SK-N-MC (cell line): ENCODE measurements at regions not wholly inside any gene's neighbourhood (a gene's known extent, or its start where the extent isn't known, plus 50 kb on each side); places are given as distances from the start of the nearest gene placed in this dataset.

Source experiments
- EZH2 ChIP-seq: fragments of 200-600 bp; sonication (generic); IDR thresholded peaks from one replicate; pipeline ENCODE4 v1.6.1; 2017; ENCODE audit warnings: antibody characterized with exemption
- FOXP2 ChIP-seq: optimal IDR thresholded peaks from 2 replicates; pipeline ENCODE3; 2011; ENCODE audit warnings: mild to moderate bottlenecking, moderate library complexity; ENCODE audit not compliant: insufficient read depth; ENCODE audit errors: extremely low read length, control extremely low read depth
- POLR2AphosphoS5 ChIP-seq: IDR thresholded peaks from 2 replicates; pipeline ENCODE4 v1.6.1; 2012; ENCODE audit warnings: mild to moderate bottlenecking, low read depth, low read length, borderline replicate concordance

DNA sequence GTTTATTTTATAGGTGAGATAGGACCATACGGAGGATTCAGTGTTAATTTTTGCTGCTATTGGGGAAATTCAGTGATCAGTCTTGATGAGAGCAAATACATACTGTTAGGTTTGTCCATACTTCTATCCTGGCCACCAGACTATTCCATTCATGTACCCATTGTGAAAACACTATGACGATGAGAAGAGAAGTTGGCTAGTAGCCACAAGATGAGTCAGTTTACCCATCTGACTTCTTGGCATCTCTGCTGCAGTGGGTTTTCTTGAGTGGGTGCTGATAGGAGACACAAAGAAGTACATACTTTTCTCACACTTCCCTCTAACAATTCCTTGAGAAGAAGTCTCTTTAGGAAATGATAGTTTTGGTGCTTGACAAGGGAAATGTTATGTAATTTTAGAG, 133.1 kb downstream of the TFPI2 start:
- TF ChIP-seq POLR2AphosphoS5 (no peak), EZH2 (no peak), FOXP2 (no peak)
